ENCODE measurements at regions not wholly inside any gene's neighbourhood (a gene's known extent, or its start where the extent isn't known, plus 50 kb on each side); places are given as distances from the start of the nearest gene placed in this dataset.

DNA sequence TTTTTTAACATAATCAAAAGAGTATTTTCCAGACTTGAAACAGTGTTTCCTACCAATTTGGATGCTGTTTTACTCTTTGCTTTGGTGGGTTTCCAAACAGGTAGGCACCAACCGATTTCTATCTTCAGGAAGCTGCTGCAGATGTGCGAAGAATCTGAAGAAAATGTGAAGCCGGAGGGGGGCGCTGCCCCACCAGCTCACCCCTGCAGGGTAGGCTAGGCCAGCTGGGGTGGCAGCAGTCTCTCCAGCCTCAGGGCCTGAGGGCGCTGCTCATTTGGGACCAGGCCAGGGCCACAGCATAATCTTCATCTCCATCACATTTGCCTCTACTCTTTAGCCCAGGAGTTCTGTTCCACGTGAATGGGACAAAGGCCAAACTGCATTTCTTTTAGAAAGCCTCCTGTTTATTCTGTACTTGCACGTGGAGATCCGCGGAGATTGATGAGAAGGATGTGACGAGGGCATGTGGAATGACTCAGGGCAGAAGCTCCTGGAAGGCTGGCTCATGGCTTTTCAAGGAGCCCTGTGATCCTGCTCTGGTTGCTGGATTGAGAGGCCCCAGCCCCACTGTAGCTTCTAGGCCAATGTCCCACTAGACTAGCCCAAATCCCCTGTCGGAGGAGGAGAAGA lies 84.2 kb upstream of the FAM136A start:
- TF ChIP-seq, protein P1, sequence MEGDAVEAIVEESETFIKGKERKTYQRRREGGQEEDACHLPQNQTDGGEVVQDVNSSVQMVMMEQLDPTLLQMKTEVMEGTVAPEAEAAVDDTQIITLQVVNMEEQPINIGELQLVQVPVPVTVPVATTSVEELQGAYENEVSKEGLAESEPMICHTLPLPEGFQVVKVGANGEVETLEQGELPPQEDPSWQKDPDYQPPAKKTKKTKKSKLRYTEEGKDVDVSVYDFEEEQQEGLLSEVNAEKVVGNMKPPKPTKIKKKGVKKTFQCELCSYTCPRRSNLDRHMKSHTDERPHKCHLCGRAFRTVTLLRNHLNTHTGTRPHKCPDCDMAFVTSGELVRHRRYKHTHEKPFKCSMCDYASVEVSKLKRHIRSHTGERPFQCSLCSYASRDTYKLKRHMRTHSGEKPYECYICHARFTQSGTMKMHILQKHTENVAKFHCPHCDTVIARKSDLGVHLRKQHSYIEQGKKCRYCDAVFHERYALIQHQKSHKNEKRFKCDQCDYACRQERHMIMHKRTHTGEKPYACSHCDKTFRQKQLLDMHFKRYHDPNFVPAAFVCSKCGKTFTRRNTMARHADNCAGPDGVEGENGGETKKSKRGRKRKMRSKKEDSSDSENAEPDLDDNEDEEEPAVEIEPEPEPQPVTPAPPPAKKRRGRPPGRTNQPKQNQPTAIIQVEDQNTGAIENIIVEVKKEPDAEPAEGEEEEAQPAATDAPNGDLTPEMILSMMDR (IDR thresholded peaks at IDR 0.05; ENCODE audit: insufficient read depth, low read depth, low read length): no peak
- no peak for TF ChIP-seq EZH2 (IDR thresholded peaks at IDR 0.05; ENCODE audit: insufficient read depth, low read length)

Data from astrocyte (in vitro differentiated cells and primary cell).